GM18498 (cell line): ENCODE measurements at regions not wholly inside any gene's neighbourhood (a gene's known extent, or its start where the extent isn't known, plus 50 kb on each side); places are given as distances from the start of the nearest gene placed in this dataset.

Experiments
- ATAC-seq: cut with Tn5 transposase; IDR thresholded peaks from one replicate; pipeline ENCODE4 v1.9.1; 2021; ENCODE audit warnings: mild to moderate bottlenecking, moderate library complexity; ENCODE audit not compliant: unreplicated experiment

DNA sequence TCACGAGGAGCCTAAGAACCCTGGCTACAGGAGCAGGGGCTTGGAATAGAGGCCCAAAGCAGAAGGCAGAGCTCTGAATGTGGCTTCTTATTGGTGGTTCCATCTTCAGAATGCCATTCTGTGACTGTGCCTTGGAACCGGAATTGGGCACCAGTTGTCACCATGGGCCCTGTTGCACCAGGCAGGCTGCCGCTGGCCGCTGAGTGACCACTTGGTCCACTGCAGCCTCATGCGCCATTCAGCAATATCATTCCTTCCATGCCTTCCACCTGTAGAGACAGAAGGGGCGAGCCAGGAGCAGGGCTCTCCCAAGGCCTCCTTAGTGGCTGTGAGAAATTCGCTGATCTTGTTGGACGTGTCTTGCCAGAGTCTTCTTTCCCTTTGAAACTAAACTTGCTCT is 270.3 kb upstream of the CHD6 start:
- ATAC-seq: no peak

DNA sequence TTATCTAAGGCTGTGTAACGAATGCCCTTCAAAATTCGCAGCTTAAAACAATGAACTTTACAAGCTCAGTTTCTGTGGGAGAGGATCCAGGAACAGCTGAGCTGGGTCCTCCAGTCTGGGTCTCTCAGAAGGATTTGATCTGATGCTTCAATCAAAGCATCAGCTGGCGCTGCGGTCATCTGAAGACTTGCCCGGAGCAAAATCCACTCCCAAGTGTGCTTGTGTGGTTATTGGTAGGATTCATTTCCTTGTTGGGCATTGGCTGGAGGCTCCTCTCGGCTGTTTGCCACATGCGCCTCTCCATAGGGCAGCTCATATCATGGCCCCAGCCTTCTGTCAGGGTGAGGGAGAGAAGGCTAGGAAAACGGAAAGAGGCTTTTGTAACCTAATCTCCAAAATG is 269.3 kb upstream of the CHD6 start:
- ATAC-seq: no peak

DNA sequence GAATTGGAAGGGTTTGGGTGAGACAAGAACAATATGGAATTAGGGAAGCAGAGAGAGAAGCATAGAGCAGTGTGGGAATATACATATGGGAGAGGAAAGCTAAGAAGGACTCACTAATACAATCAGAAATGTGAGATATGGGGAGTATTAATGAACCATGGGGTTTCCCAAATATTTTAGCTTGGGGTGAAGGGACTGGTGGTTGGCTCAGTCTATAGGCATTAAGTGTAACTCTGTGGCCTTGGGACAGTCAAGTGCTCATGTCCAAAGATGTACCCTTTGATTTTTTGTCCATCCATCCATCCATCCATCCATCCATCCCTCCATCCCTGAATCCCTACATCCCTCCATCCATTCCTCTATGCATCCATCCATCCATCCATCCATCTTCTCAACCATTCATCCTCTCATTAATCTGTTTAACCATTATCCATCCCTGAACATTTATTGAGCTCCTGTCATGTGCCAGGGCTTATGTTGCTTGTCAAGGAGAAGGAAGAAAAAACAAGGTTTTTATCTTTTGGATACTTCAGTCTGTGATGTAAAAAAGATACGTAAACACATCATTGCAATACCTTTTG is 263.4 kb upstream of the CHD6 start:
- ATAC-seq: no peak

DNA sequence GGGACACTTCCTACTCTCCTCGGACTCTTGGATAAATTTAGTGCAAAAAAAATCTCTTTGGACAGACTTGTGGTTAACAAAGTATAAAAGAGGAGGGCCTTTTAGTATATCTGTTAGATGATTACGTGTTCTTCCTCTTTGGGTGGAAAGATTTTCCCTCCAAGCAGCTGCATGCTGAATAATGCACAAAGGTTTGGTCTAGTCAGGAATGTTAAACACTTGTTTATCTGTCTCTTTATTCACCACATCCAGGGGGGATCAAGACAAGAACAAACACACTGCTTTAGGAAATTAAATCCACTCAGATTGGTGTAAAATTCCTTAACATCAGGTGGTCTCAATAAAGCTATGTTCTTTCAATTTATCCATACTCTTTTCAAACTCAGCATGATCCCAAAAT is 260.9 kb upstream of the CHD6 start:
- no peak for ATAC-seq

DNA sequence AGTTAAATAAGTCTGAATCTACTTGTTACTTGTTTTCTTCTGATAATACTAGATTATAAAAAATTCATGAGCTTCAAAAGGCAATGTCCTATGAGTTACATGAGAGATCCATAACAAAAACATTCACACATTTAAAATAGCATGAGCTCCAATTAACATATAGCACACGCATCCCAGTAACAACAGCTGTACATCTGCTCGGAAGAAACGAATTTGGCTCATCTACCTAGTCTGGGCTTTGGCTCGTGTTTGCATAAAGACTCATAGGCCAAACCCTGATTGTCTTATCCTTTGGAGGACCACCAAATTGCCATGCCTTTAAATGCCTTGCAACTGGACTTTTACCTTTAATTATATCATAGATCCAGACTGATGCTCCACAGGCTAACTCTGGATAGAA is 259.7 kb upstream of the CHD6 start:
- no peak for ATAC-seq

DNA sequence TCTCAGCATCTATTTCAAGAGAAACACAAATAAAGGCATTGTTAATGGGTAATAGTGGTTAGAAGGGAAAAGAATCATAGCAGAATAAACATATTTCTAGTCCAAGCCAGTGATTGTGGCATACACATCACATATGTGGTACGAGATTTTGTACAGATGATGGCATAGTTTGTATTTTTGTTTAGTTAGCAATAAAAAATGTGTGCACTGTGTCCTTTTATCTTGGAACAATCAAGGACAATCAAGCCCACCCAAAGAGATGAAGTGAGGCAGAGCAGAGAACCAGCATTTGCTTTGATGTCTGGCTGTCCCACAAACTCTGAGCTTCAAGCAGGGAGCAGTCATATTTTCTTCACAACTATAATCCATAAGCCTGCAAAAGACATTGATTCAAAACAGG is 256.5 kb upstream of the CHD6 start:
- no peak for ATAC-seq

DNA sequence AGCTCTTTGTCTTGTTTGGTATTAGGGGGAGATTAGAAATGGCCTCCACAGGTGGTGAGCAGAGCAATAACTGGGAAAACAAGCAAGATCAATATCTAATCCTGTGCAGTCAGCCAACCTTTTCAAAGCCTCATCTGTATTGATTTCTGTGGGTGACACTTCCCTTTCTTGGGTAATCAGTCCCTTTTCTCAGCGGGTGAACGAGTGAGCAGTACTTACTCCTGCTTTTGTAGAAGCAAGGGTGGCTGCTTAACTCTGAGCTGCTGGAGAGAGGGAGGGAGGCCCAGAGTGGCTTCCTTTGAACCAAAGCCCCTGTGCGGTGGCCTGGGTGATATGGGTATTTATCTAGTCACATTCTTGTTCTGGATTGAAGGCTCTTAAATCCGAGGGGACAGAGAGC is 254.8 kb upstream of the CHD6 start:
- no peak for ATAC-seq

DNA sequence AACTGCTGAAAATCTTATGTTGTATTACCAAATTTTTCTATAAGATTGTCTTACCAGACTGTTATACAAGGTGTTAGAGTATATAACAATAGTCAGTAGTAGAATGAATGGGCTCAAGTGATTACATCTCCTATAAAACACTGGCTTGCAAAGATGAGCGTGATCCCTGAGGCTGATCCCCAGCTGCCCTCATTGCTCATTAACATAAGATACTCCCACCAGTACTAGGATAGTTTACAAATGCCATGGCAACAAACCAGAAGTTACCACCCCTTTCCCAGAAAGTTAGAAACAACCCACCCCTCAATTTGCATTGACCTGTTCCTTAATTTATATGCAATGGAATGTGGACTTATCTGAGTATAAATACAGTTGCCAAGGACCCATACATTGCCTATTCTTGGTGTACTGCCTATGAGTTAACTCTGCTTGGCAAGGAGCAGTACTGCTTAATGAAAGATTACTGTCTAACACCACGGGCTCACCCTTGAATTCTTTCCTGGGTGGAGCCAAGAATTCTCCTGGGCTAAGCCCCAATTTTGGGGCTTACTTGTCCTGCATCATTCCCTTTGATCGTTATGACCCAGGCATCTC is 252.8 kb upstream of the CHD6 start:
- no peak for ATAC-seq

DNA sequence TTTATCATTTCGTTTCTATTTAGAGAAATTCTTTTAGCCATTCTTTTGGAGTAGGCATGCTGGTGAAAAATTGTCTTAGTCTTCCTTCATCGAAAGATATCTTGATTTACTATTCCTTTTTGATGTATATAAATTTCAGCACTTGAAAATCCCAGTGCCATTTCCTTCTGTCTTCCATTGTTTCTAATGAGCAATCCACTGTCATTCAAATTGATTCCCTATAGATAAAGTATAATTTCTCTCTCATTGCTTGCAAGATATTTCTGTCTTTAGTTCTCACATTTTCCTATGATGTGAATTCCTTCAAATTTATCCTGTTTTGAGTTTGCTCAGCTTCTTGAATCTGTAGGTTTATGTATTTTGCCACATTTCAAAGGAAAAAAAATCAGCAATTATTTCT is 251.1 kb upstream of the CHD6 start:
- no peak for ATAC-seq

DNA sequence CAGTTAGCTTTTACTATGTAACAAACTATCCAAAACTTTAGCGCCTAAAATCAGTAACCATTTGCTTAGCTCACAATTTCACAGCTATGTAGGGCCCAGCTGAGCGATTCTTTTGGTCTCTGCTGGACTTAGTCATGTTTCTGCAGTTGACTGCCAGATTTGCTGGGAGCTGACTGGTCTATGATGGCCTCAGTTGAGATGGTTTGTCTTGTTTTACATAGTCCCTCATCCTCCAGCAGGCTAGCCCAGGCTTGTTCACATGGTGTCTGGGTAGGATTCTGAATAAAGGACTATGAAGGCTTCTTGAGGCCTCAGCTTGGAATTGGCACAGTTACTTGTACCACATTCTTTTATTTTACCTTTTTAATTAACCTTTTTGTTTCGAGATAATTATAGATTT is 247.8 kb upstream of the CHD6 start:
- no peak for ATAC-seq

DNA sequence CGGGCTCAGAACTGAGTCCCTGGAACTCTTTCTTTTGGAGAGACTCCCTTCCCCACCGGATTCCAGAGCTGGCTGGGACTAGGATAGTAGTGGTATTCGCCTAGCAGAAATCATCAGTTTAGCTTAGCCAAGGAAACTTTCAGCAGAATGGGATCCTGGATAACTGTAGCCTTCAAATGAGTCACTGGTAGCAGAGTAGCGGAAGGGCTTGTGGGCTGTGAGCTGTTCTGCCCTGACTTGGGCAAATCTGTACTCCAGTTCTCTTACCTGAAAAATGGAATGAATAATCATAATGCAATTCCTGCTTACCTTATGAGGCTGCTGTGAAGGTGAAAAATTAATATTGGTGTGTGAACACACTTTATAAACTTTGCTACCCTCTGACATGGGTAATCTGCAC is 244.3 kb upstream of the CHD6 start:
- no peak for ATAC-seq

DNA sequence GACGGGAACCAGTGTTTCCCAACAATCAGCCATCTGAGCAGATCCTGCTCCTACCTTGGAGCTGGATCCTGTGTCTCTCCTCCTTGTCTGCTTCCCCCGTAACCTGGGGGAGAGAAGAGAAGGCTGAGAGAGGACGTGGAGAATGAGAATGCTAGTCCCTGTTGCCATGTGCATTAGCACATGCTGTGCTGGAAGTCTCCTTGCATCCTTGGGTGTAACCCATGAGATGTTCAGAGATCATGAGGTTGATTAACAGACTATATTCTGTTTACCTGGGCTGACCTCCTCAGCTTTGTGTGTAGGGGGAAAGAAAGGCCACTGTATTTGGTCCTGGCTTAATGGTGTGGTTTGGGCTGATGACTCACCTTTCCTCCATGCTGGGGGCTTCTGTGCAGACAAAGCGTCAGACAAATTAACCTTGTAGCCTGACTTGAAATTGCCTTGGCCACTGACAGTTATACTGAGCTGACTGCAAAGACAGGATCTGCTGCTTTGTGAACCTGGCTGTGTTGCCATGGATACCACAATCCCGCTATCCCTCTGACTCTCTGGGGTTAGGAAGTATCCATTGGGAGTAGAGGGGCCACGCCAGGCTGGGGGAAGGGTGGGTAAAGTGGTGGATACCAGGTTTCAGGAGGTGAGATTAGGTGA is 243.7 kb upstream of the CHD6 start:
- ATAC-seq: no peak

DNA sequence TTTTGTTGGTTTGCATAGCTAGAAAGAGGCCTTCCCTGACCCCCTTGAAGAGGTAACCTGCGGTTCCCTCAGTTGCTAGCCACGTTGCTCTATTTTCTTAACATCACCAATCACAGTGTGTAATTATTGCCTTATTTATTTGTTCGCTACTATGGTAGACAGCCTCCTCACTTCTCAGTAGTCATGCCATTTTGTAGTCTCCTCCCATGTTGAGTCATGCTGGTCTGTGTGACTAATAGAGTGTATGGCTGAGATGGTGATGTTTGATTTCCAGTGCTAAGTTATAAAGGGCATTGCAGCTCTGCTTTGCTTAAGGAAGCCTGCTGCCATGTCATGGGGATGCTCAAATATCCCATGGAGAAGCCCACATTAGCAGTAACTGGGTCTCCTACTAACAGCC is 236.6 kb upstream of the CHD6 start:
- no peak for ATAC-seq

DNA sequence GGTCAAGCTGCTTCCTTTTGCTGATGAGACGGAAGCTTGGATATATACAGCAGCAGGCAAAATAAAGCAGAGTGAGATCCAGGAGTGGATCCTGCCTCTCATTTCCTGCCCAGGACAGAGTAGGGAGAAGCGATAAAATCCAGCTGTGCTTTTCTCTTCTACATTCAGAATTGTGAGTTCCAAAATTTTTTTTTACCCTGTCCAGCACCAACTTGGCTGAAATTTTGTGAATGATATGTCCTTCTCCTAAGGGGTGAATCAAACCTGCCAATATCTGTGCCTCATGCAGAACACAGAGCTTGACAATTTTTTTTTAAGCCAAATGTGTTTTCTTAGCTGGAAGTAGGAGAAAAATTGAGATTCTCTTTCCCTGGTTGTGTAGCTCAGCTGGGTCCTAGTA is 235.6 kb upstream of the CHD6 start:
- ATAC-seq: no peak

DNA sequence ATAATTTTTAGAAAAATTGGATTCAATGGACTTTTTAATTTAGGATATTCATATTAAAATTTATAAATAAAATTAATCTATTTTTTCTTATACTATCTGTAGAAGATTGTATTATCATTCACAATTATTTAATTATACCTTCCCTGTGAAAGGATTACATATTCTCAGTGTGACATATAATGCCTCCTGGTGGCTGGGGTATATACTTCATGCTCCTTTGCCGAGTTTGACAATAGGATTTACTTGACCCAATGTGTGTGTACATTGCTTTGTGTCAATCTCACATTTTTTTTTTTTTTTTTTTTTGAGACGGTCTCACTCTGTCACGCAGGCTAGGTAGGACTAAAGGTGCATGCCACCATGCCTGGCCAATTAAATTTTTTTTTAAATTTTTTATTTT is 230.0 kb upstream of the CHD6 start:
- no peak for ATAC-seq

DNA sequence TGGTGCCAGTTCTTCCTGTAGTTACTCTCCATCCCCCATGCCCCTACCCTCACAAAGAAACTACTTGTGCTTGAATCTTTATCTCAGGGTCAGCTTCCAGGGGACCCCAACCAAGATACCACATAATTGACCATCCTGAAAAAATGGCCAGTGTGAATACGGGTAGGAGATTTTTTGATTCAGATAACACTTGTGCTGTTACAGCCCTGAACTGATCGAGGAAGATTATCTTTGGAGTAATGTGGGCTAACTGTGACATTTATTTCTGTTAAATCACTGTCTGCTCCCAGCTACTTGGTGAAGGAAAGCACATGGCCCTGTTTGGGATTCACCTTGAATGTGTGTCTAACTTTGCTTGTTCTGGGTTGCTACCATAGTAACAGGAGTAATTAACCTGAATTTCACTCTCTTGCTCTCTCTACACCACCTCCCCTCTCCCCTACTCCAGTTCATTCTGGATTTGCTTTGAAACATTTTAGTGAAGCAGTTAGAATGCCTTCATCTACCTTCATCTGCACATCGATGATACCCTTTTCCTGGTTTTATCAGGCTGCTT is 219.6 kb upstream of the CHD6 start:
- no peak for ATAC-seq

DNA sequence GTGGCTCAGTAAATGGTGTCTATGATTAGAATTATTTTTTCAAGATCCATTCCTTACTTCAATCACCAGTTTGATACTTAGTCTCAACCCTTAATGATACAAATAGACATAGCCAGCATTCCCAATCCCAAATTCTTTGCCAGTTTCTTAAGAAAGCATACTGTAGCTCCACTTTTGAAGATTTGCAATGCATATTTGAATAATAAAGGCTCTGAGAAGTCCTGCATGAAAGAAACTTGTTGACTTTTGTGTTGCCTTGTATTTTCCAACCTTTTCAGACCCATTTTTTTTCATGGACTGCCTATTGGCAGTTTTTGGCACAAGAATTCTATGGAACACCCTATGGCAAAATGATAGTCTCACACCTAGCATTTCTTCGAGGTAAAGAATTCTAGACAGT is 215.6 kb upstream of the CHD6 start:
- no peak for ATAC-seq

DNA sequence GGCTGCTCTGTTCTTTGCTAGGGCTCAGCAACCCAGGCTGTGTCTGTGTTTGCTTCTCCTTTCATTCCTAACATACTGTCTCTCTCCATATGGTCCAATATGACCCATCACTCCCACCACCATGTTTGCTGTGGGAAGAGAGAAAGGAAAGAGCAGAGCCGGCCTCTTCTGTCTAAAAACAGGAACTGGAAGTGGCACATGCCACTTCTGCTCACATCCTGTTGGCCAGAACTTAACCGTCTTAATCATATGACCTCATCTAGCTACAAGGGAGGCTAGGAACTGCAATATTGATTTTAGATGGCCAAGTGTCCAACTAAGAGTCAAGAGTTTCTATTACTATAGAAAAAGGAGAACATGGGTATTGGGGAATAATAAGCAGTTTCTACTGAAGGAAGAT is 212.5 kb upstream of the CHD6 start:
- no peak for ATAC-seq

DNA sequence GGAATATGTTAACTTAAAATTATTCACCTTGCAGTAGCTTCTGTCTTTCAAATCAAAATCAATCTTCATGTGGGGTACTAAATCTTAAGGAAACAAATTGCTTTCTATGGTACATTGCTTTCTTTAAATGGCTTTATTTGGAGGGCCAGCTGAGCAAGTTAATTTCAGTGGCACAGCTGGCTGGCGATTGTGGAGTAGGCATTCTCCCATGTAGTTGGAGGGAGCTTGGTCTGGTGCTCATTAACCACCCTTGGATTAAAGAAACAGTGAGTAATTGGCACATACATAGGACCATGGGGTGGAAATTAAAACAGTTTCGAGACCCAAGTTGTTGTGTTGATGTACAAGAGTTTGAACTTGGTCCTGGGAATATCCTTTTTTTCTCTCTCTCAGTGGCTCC is 201.3 kb upstream of the CHD6 start:
- ATAC-seq: no peak

DNA sequence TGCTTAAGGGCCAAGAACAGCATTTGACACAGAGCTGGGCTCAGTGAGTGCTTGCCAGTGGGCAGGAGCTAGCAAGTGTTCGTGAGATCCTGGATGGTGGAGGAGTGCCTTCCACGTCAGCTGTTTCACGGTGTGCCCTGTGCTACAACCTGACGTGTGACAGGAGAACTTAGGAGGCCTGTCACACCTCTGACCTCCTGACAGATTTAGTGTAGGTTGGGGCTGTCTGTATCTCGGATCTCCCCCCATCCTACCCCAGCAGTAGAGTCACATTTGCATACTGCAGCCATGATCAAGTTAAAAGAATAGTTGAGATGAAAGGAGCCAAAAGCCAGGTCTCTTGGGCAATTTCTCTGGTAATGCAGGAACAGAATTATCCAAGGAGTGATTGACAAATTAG is 200.8 kb upstream of the CHD6 start:
- ATAC-seq: no peak

DNA sequence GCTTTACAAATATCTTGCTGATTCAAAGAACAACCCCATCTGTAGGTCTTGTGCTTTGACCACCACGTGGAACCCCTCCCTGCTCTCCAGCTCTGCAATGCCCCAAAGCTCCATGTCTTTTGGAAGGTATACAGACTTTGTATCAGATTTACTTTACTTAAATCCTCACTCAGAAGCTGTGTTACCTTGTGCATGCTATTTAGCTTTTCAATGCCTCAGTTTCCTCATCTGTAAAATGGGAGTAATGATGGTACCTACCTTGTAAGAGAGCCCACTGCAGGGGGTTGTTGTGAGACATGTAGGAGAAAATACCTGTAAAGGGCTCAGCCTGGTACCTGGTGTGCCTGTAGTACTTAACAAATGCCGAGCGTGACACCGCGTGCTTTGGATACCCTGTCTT is 200.2 kb upstream of the CHD6 start:
- no peak for ATAC-seq

DNA sequence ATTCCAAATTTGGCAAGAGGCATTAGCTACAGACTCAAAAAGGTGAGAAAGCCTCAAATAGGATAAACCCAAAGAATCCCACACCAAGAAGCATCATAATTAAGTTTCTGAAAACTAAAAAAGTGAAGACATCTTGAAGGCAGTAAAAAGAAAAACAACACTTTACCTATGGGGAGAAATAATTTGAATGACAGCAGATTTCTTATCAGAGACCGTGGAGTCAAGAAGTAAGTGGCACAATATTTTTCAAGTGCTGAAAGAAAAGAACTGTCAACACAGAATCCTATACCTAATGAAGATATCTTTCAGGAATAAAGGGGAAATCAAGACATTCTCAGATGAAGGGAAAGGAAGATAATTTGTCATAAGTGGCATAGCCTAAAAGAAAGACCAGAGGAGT is 193.3 kb upstream of the CHD6 start:
- ATAC-seq: no peak

DNA sequence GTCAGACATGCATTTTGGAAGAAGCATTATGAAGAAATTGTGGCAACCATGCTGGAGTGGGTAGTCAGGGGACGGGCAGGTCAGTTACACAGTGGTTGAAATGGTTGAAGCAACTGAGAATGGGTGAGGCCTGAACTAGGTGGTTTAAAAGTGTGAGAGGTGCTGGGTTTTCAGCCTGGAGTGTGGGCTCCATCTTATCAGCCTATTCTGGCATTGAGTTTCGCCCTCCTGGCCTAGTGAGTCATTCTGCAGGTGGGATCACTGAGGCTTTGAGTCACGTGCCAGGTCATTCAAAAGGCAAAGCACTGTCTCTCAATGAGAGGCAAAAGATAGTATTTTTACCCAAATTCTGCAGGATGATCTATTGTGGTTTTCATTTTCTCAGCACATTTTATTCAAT is 181.9 kb upstream of the CHD6 start:
- no peak for ATAC-seq
